Stimulated activated CD8-positive, alpha-beta memory T cell treated with anti-CD3 and anti-CD28 coated beads, Interleukin-12 subunit alpha, Interleukin-12 subunit beta, amount 100 ng/mL, for 24 hours (primary cell): ENCODE measurements at regions not wholly inside any gene's neighbourhood (a gene's known extent, or its start where the extent isn't known, plus 50 kb on each side); places are given as distances from the start of the nearest gene placed in this dataset.
"Not testable (repeated sequence)": the region's sequence is repeated elsewhere in the genome, so short reads cannot be mapped to it uniquely, and the experiment has no call there.

ENCODE experiments used
- DNase-seq: peaks from one replicate; pipeline ENCODE4 v3.0.0-alpha.2; 2020; ENCODE audit errors: extremely low read depth

DNA sequence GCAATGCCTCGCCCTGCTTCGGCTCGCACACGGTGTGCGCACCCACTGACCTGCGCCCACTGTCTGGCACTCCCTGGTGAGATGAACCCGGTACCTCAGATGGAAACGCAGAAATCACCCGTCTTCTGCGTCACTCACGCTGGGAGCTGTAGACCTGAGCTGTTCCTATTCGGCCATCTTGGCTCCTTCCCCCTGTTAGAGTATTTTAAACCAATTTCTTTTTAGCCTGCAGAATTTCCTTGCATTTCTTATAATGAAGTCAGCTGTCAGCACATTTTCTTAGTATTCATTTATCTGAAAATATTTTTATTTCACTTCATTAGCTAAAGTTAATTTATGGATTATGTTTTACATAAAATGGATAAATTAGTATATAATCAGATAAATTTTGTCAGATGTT is 288.8 kb downstream of the LIG4 start:
- DNase-seq: not testable (repeated sequence)

DNA sequence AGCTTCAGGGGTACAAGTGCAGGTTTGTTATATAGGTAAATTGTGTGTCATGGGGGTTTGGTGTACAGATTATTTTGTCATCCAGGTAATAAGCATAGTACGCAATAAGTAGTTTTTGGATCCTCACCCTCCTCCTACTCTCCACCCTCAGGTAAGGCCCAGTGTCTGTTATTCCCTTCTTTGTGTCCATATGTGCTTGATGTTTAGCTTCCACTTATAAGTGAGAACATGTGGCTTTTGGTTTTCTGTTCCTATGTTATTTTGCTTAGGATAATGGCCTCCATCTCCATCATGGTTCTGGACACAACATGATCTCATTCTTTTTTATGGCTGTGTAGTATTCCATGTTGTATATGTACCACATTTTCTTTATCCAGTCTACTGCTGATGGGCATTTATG is 298.4 kb downstream of the LIG4 start:
- not testable (repeated sequence) for DNase-seq

- DNase-seq: no peak
These were observed 302.6 kb downstream of the LIG4 start for GRCh38 chr13:107912745-107913144.

GRCh38 chr13:107907065-107907805 is 308.1 kb downstream of the LIG4 start:
- DNase-seq: no peak

DNA sequence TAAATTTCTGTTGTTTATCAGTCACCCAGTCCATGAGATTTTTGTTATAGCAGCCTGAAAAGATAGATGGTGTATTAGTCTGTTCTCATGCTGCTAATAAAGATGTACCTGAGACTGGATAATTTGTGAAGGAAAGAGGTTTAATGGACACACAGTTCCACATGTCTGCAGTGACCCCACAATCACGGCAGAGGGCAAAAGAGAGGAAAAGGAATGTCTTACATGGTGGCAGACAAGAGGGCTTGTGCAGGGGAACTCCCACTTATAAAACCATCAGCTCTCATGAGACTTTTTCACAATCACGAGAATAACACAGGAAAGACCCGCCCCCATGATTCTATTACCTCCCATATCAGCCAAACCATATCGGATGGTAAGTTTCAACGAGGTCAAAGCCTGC is 309.2 kb downstream of the LIG4 start:
- DNase-seq: no peak

DNA sequence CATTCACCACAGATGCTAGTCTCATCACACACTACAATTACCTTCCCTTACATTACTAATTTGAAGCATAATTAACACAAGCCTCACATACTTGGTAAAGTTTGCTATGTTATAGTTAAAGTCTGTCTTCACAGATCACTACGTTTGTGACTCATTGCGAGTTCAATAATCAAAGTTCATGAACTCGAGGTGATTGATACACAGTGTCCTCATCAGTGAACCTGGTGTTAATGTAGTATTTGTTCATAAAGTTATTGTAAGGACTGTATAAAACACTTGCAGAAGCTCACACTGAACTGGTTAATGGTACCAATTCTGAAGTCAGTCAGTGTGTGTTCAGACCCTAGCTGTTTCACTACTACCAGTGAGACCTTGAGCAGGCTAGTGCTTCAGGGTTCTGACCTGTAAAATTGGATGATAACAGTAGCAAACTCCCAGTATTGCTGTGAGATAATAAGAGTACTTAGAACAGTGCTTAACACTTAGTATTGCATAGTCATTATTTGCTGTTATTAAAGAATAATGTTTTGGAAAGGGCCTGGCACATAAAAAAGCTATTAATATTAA is 313.3 kb downstream of the LIG4 start:
- no peak for DNase-seq

DNA sequence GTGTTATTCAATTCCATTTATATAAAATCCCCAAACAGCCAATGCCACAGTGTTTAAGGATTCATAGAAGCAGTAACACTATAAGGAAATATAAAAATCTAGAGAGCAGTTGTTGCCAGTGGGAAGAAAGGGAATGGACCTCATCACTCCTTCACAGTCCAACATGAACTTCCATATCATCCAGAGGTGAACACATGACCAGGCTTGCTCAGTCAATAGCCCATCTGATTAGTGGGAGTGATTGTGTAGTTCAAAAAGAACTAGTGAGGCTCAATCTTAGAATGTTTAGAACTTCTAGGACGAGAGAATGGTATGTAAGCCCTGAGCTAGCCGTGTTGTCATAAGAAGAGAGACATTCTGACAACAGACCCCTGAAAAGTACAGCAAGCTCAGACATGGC is 314.1 kb downstream of the LIG4 start:
- DNase-seq: no peak

DNA sequence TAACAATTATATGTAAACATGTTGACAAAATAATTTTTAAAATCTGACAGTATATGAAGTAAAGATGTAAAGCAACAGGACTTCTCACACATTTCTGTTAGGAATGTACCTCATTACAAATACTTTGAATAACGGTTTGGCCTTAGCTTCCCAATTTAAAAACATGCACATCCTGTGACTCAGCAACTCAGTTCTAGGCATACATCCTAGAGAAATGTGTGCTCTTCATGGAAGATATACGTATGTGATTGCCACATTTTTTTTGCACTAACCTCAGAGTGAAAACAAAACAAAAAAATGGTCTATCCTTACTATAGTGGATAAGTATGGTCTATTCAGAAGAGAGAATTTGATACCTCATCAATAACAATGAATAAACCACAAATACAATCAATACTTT is 314.6 kb downstream of the LIG4 start:
- DNase-seq: no peak

DNA sequence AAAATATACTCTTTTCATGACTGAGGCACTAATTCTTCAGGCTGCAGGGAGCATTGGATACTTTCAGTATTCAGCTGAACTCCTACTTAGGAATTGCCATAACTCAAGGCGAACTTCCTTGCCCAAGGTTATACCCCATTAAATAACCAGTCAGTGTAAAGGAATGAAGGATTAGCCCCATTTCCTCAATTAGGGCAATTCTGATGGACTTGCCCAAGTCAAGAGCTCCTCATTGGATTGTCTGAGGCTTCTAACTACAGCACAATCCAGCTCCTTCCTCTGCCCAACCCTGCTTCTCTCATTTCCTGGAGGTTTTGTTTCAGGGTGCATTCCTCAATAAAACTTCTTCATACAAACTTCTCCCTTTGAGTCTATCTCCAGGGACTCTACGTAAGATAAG is 329.2 kb downstream of the LIG4 start:
- DNase-seq: no peak

- DNase-seq: no peak
These were observed 330.8 kb downstream of the LIG4 start for GRCh38 chr13:107884564-107884963.

DNA sequence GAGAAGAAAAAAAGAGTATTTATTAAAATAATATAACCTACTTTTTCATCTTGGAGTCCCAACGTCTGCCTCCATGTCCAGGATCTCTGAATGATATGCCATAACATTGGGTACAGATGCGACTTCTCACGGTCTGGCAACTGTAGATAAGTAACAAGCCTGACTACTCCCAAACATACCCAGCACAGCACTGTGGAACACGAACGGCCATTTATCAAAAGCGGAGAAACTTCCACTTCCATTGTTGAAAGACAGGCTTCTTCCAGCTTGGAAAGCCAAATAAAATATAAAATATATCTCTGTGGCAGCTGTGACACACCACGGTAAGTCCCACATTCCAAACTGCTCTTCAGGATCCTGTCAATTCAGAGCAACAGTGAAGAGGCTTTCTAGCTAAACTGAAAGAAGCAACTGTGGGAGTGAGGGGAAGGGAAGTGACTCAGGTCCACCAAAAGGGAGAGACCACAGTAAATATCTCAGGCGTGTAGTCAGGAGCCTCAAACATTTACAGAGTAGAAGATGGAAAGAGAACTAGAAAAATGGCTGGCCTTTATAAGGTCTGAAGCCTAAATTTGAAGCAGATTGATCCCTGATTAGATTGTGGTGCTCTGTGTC is 331.7 kb downstream of the LIG4 start:
- no peak for DNase-seq

- no peak for DNase-seq
These were observed 332.4 kb downstream of the LIG4 start for GRCh38 chr13:107882708-107883560.

DNA sequence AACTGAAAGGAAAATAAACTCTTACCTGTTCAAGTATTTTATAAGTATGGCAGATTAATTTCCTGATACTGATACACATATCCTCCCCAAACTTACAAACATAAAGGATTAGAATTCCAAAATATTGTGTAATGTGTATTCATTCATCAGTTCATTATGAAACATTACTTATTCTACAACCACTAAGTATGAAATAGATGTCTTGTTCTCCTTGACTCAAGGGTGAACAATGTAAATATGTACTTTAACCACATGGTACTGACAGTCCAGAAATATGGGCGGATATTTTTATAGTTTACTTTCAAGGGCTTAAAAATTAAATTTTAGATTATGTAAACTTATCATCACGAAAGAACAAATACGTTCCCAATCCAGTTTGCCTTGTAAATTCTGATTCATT is 334.0 kb downstream of the LIG4 start:
- DNase-seq: no peak

GRCh38 chr13:107874456-107874855 is 340.9 kb downstream of the LIG4 start:
- DNase-seq: no peak

DNA sequence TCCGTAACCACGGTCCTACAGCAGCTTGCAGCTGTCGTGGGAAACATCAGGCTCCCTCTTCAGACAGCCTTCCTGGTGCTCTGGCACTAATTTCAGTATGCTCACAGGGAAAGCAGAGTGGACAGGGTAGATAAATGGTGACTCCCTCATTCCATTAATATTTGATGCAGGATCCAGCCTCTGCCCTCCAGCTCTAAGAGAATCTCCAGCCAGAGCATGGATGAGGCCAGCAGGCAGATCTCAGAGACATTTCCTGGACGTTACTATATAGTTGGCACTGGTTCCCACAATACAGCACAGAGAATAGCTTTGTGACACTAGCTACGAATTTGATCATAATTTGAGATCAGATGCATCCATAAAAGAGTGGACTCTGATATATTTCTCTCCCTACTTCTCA is 341.4 kb downstream of the LIG4 start:
- DNase-seq: no peak

- no peak for DNase-seq
These were observed 344.9 kb downstream of the LIG4 start for GRCh38 chr13:107870400-107870799.

- no peak for DNase-seq
These were observed 347.4 kb downstream of the LIG4 start for GRCh38 chr13:107867701-107868661.

DNA sequence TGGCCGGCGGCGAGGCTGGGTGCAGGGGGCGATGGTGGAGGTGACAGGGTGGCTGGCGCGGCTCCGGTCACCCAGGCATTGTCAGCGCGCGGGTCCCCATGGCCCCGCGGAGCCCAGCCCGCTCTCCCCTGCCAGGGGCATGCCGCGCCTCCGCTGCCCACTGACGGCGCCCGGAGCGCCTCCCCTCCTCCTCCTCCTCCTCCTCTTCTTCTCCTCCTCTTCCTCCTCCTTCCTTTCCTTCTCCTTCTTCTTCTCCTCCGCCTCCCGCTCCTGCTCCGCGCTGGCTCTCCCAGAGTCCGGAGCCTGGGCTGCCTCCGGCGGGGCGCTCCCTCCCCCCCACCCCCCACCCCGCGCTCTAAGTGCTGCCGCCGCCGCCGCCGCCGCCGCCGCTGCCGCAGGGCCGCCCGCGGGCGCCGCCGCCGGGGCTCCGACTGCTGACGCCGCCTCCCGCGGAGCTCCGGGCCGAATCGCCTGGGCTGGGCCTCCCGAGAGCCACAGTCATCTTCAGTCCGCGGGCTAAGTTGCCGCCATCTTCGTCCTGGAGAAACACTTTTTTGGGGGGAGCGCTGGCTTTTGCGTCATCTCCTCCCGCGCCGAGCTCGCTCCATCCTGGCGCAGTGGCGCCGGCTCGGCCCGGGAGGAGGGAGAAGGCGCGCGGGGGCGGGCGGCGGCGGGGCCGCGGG is 348.3 kb downstream of the LIG4 start:
- no peak for DNase-seq

GRCh38 chr13:107866032-107866940 is 349.1 kb downstream of the LIG4 start:
- no peak for DNase-seq

GRCh38 chr13:107865643-107866031 is 349.7 kb downstream of the LIG4 start:
- no peak for DNase-seq
